ENCODE measurements at regions not wholly inside any gene's neighbourhood (a gene's known extent, or its start where the extent isn't known, plus 50 kb on each side); places are given as distances from the start of the nearest gene placed in this dataset.

DNA sequence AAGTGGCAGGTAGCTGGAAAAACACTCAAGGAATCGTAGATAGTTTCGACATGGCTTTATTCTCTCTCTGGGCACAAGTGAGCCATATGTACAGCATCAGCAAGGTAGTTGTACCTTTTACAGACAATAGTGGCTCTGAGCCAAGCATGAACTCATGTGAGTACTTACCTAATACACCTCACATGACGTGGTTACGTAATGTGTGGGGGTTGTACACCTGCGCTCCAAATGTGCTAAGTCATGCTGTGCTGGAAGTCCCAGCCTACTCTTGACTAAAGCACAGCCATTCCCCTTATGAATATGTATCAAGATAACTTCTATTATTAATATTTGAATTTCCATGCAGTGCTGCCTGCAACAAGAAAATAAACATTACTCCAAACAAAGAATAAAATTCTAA is 78.8 kb upstream of the HMGN3 start:
- FAIRE-seq = no peak
- DNase-seq (ENCODE audit: insufficient read length, low spot score) = no peak

DNA sequence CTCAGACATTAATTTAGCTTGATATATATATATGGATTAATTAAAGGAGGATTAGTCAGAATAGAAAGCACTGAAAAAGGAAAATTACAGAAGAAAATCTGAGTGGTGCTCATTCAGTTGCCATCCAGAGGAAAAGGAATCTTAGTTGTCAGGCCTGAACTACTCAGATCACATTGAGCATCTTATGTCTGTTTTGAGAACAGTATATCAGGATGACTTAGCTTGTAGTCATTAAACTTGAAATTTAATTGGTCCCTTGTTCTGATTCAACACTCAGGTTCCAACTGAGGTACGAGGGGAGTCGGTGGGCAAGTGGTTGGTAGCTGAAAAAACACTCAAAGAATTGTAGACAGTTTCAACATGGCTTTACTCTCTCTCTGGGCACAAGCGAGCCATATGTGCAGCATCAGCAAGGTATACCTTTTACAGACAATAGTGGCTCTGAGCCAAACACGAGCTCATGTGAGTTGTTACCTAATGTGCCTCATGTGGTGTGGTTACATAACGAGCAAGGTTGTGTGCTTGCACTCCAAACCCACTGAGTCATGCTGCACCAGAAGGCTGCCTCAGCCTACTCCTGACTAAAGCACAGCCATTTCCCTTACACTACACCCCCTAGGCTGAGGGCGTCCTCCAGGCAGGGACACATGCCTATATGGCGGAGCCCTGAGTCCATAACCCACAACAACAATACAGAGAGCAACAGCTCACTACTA is 73.0 kb upstream of the HMGN3 start:
- DNase-seq (ENCODE audit: insufficient read length, low spot score) = no peak
- FAIRE-seq = no peak

DNA sequence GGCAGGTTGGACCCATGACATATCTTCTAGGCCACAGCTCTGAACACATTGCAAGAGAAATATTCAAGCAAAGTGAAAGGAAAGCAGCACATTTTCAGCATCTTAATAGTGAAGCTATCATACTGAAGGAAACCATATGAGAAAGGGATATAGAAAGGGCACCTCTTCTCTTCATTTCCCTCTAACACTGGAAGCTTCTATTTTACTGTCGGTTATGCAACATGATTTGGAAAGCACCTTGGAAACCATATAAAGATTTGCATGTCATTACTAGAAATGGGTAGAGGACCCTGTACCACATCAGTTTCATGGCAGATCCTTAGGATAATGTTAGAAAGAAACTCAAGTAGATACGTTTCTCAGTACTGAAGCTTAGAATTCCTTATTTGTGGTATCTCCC is 70.5 kb upstream of the HMGN3 start:
- DNase-seq (ENCODE audit: insufficient read length, low spot score) = no peak
- no peak for FAIRE-seq

DNA sequence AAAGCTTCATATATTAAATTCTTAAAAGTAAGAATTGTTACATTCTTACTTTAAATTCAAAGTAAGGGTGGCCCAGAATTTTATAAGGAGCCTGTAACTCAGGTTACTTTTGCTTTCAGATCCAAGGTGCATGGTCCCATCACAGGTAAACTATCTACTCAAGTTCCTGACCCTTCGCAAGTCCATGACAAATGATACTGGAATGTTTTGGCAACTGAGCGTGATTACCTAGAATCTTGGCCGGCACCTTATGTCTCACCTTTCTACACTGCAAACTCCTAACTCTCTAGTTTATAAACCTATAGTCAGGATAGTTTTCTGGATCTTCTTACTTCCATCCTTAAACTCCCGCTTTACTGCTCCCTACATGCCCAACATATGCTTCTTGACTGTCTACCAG is 67.9 kb upstream of the HMGN3 start:
- no peak for FAIRE-seq
- no peak for DNase-seq (ENCODE audit: insufficient read length, low spot score)

DNA sequence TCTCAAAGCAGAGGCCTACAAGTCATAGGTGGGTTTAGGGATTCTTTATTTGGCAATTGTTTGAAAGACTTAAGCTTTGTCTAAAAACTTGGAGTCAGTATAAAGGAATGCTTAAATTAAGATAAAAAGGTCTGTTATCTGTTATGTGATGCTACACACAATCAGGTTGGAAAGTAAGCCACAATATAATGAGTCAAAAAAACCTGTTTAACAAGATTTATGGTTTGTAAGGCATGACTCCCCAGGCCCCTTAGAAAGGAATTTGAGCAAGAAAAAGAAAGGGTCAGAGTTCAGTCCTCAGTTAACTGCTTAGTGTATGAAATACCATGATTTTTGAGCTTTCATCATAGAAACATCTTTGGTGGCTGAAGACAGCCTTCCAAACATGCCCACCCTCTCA is 66.8 kb upstream of the HMGN3 start:
- DNase-seq (ENCODE audit: insufficient read length, low spot score) = no peak
- FAIRE-seq = no peak

DNA sequence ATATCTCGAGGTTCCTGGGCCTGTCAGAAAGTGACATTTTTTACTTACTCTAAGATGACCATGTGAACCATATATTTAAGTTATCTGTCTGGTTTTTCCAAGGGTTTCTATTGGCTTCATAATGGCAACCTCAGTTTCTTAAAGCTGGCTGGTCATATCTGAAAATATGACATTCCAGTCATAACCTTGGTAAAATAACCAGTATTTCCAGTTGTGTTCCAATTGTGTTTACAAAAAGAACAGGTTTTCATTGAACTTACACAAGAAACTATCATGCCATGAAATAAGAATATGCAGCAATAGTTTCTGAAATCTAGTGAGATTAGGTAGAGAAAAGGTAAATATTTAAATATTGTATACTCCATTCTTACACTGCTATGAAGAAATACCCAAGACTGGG is 61.7 kb upstream of the HMGN3 start:
- no peak for FAIRE-seq
- DNase-seq (ENCODE audit: insufficient read length, low spot score) = no peak

All from HTR-8/SVneo (cell line).